ENCODE measurements at regions not wholly inside any gene's neighbourhood (a gene's known extent, or its start where the extent isn't known, plus 50 kb on each side); places are given as distances from the start of the nearest gene placed in this dataset.

GRCh38 chr10:8229153-8229552 lies 174.7 kb downstream of the GATA3 start:
- DNase-seq (ENCODE audit: low spot score) = no peak

GRCh38 chr10:8230902-8231301 lies 176.4 kb downstream of the GATA3 start:
- no peak for DNase-seq (ENCODE audit: low spot score)

GRCh38 chr10:8233049-8233448 lies 178.6 kb downstream of the GATA3 start:
- DNase-seq (ENCODE audit: low spot score) = no peak

- no peak for DNase-seq (ENCODE audit: low spot score)
Measured at GRCh38 chr10:8233832-8234259, 179.4 kb downstream of the GATA3 start.

GRCh38 chr10:8235253-8236027 lies 181.0 kb downstream of the GATA3 start:
- DNase-seq (ENCODE audit: low spot score) = no peak

- DNase-seq (ENCODE audit: low spot score) = no peak
Measured at GRCh38 chr10:8238986-8239385, 184.5 kb downstream of the GATA3 start.

- no peak for DNase-seq (ENCODE audit: low spot score)
Measured at GRCh38 chr10:8240861-8241260, 186.4 kb downstream of the GATA3 start.

GRCh38 chr10:8242295-8242872 lies 187.9 kb downstream of the GATA3 start:
- no peak for DNase-seq (ENCODE audit: low spot score)

- no peak for DNase-seq (ENCODE audit: low spot score)
Measured at GRCh38 chr10:8245131-8245813, 190.8 kb downstream of the GATA3 start.

GRCh38 chr10:8245814-8246142 lies 191.3 kb downstream of the GATA3 start:
- no peak for DNase-seq (ENCODE audit: low spot score)

- DNase-seq (ENCODE audit: low spot score) = no peak
Measured at GRCh38 chr10:8246548-8246947, 192.1 kb downstream of the GATA3 start.

GRCh38 chr10:8247191-8247590 lies 192.7 kb downstream of the GATA3 start:
- no peak for DNase-seq (ENCODE audit: low spot score)

GRCh38 chr10:8248868-8249267 lies 194.4 kb downstream of the GATA3 start:
- no peak for DNase-seq (ENCODE audit: low spot score)

- DNase-seq (ENCODE audit: low spot score) = no peak
Measured at GRCh38 chr10:8254350-8254749, 199.9 kb downstream of the GATA3 start.

- no peak for DNase-seq (ENCODE audit: low spot score)
Measured at GRCh38 chr10:8255301-8255700, 200.8 kb downstream of the GATA3 start.

- DNase-seq (ENCODE audit: low spot score) = no peak
Measured at GRCh38 chr10:8260645-8261044, 206.2 kb downstream of the GATA3 start.

- DNase-seq (ENCODE audit: low spot score) = no peak
Measured at GRCh38 chr10:8262317-8262716, 207.8 kb downstream of the GATA3 start.

GRCh38 chr10:8269976-8270375 lies 215.5 kb downstream of the GATA3 start:
- no peak for DNase-seq (ENCODE audit: low spot score)

GRCh38 chr10:8272794-8273425 lies 218.4 kb downstream of the GATA3 start:
- DNase-seq (ENCODE audit: low spot score) = no peak

GRCh38 chr10:8273749-8274148 lies 219.3 kb downstream of the GATA3 start:
- no peak for DNase-seq (ENCODE audit: low spot score)

GRCh38 chr10:8275911-8276310 lies 221.4 kb downstream of the GATA3 start:
- DNase-seq (ENCODE audit: low spot score) = no peak

- DNase-seq (ENCODE audit: low spot score) = no peak
Measured at GRCh38 chr10:8278099-8278498, 223.6 kb downstream of the GATA3 start.

- DNase-seq (ENCODE audit: low spot score) = no peak
Measured at GRCh38 chr10:8279598-8279997, 225.1 kb downstream of the GATA3 start.

Data from NAMALWA (cell line).